ENCODE measurements at regions not wholly inside any gene's neighbourhood (a gene's known extent, or its start where the extent isn't known, plus 50 kb on each side); places are given as distances from the start of the nearest gene placed in this dataset.

DNA sequence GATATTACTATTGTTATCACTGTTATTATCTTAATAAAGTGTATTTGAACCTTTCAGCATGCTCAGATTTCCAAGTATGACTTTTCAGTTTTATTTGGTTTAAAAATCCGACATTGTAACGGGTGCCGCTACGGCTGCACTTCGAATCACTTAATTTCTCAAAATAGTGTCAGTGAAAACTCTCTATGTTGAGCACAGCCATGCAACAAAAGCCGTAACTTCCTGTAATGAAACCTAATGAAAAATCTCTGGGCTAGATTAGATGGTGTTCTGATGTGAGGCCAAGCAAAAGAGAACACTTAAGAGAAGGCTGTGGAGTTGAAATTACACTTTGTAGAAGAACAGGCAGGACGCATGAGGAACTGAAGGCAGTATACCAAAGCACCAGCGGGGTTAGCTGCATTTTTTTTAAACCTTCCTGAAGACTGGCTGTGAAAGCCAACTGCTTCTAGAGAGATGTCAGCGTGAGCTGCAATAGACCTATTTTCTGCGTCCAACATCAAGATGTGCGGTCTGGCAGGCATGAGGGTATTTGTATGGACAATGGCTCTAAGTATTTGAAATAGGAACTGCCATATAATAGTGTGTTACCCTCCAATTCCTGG is 1545.0 kb upstream of the GOT2 start:
- Histone ChIP-seq H4K20me1 (ENCODE audit: insufficient read depth) (no peaks in the 10 kb centered on the region), H2AFZ (no peak overlapping the region), H3K27me3 (replicated peaks; ENCODE audit: insufficient read depth) (no peaks in the 10 kb centered on the region), H3K79me2 (ENCODE audit: insufficient read depth) (no peaks in the 10 kb centered on the region), H3K4me2 (ENCODE audit: unreplicated experiment) (no peak overlapping the region), H3K27ac (no peak overlapping the region), H3F3A (ENCODE audit: insufficient read depth) (no peaks in the 10 kb centered on the region), H3K9me2 (ENCODE audit: insufficient read depth) (no peaks in the 10 kb centered on the region), H3K4me3 (no peak overlapping the region), H3K4me1 (ENCODE audit: insufficient read depth) (no peaks in the 10 kb centered on the region), H3K9me3 (ENCODE audit: low read depth) (no peaks in the 10 kb centered on the region), H3K36me3 (ENCODE audit: low read depth) (no peaks in the 10 kb centered on the region), H3K9ac (no peak overlapping the region)
- in situ Hi-C loops (cut with MboI) = no loop called here
- TF ChIP-seq EZH2phosphoT487 (IDR thresholded peaks at IDR 0.05; ENCODE audit: insufficient read depth, low read depth) (no peak), EZH2 (IDR thresholded peaks at IDR 0.05; ENCODE audit: insufficient read depth, poor library complexity, severe bottlenecking) (no peak)
- DNase-seq = no peak
- 20 to 21% methylated on average over 11 of the region's 11 CpGs for WGBS, 2 experiments (ENCODE audit: low coverage in 1 of 2, low lambda C conversion rate in 2 of 2, missing lambda C conversion rate in 2 of 2)

DNA sequence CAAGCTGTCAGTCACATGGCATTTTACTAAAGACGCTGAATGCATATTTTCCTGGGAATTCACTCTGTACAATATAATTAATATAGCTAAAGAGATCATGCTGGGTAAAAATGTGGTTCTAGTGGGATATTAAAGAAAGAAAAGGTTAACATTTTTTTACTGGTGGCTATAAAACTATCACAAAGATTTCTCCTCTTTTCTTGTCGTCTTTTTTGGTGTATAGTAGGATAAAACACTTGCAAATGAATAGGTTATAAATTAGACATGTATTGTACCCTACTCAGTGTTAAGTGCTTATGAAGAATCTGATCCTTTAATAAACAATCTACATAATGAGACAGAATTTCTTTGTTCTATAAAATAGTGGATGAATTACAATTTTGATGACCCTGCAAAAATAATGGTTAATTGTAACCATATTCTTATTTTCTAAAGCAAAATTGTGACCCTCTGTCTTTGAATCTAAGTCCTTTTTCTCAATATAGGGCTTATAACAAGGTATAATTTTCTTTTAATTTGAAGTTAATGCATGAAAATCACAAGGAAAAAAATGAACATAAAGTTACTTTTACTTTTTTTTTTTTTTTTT is 1540.4 kb upstream of the GOT2 start:
- Histone ChIP-seq H4K20me1 (ENCODE audit: insufficient read depth) (no peaks in the 10 kb centered on the region), H3F3A (ENCODE audit: insufficient read depth) (no peaks in the 10 kb centered on the region), H2AFZ (no peak overlapping the region), H3K27ac (no peak overlapping the region), H3K4me1 (ENCODE audit: insufficient read depth) (no peaks in the 10 kb centered on the region), H3K9me3 (ENCODE audit: low read depth) (no peaks in the 10 kb centered on the region), H3K79me2 (ENCODE audit: insufficient read depth) (no peaks in the 10 kb centered on the region), H3K9me2 (ENCODE audit: insufficient read depth) (no peaks in the 10 kb centered on the region), H3K36me3 (ENCODE audit: low read depth) (no peaks in the 10 kb centered on the region), H3K4me2 (ENCODE audit: unreplicated experiment) (no peak overlapping the region), H3K27me3 (replicated peaks; ENCODE audit: insufficient read depth) (no peaks in the 10 kb centered on the region), H3K9ac (no peak overlapping the region), H3K4me3 (no peak overlapping the region)
- in situ Hi-C loops (cut with MboI) = no loop called here
- 10 to 16% methylated on average over 2 of the region's 2 CpGs for WGBS, 2 experiments (ENCODE audit: low coverage in 1 of 2, low lambda C conversion rate in 2 of 2, missing lambda C conversion rate in 2 of 2)
- TF ChIP-seq EZH2 (IDR thresholded peaks at IDR 0.05; ENCODE audit: insufficient read depth, poor library complexity, severe bottlenecking) (no peak), EZH2phosphoT487 (IDR thresholded peaks at IDR 0.05; ENCODE audit: insufficient read depth, low read depth) (no peak)
- DNase-seq = no peak

DNA sequence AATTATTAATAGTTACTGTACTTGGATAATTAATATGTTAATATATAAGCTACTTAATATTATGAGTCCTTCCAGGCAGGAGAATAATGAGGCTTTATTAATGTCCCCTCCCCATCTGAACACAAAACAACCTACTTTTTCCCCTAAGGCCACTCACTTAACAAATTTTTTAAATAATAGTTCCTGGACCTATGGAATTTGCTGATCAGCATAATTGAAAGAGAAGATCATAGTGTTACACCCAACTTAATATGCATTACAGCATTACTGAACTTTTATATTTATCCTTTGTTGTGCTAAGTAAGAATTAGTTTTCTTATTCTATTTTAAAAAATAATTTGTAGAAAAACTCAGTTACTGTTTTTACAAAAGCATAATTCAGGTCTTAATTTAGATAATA is 1537.7 kb upstream of the GOT2 start:
- no peaks in the 10 kb centered on the region for H3F3A ChIP-seq (ENCODE audit: insufficient read depth)
- no peak overlapping the region for H2AFZ ChIP-seq
- TF ChIP-seq EZH2 (IDR thresholded peaks at IDR 0.05; ENCODE audit: insufficient read depth, poor library complexity, severe bottlenecking) = no peak
- TF ChIP-seq EZH2phosphoT487 (IDR thresholded peaks at IDR 0.05; ENCODE audit: insufficient read depth, low read depth) = no peak

DNA sequence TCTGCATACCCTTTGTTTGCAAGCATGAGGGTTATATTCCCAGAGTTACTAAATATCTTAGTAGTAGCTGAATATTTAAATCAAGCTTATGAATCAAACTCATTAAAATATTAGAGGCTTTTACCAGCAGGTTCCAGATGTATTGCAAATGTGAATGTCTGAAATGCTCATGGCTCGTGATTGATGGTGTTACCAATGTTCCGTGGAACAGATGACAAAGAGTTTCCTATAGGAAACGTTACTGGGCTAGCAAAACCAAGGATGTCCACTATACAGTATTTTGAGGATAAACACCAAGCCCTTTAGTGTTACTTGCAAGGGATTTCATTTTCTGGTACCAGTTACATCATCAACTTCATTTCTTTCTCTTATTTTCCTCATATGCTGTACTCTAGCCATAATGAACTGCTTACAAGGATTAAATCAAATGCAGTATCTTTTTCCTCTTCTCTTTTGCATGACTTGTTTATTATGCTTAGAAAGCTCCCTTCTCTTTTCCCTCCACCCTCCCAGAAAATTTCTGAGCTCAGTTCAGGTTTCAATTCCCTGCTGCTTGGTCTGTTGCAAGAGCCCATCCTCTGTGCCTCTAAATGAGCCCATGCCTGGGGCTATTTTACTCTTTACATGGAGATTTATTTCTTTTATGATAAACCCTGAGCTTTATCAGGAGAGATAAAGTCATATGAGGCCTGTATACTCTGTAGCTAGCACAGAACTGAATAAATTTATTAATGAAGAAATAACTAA is 1537.1 kb upstream of the GOT2 start:
- H3K4me3 ChIP-seq = no peak overlapping the region
- no peaks in the 10 kb centered on the region for H3K4me1 ChIP-seq (ENCODE audit: insufficient read depth)
- no peak overlapping the region for H3K4me2 ChIP-seq (ENCODE audit: unreplicated experiment)
- no peak overlapping the region for H2AFZ ChIP-seq
- H3K36me3 ChIP-seq (ENCODE audit: low read depth) = no peaks in the 10 kb centered on the region
- H3K27me3 ChIP-seq (replicated peaks; ENCODE audit: insufficient read depth) = no peaks in the 10 kb centered on the region
- in situ Hi-C loops (cut with MboI) = no loop called here
- WGBS, 2 experiments (ENCODE audit: low coverage in 1 of 2, low lambda C conversion rate in 2 of 2, missing lambda C conversion rate in 2 of 2) = 5 to 10% methylated on average over 3 of the region's 3 CpGs
- no peaks in the 10 kb centered on the region for H3K9me2 ChIP-seq (ENCODE audit: insufficient read depth)
- H3K27ac ChIP-seq = no peak overlapping the region
- no peak overlapping the region for H3K9ac ChIP-seq
- no peaks in the 10 kb centered on the region for H3K79me2 ChIP-seq (ENCODE audit: insufficient read depth)
- H3K9me3 ChIP-seq (ENCODE audit: low read depth) = no peaks in the 10 kb centered on the region
- no peaks in the 10 kb centered on the region for H3F3A ChIP-seq (ENCODE audit: insufficient read depth)
- no peaks in the 10 kb centered on the region for H4K20me1 ChIP-seq (ENCODE audit: insufficient read depth)
- no peak for TF ChIP-seq EZH2phosphoT487 (IDR thresholded peaks at IDR 0.05; ENCODE audit: insufficient read depth, low read depth)
- no peak for DNase-seq

More for the DNA sequence above, 1537.7 kb upstream of the GOT2 start:
- Histone ChIP-seq H3K4me3 (no peak overlapping the region), H3K9me3 (ENCODE audit: low read depth) (no peaks in the 10 kb centered on the region), H3K79me2 (ENCODE audit: insufficient read depth) (no peaks in the 10 kb centered on the region), H3K36me3 (ENCODE audit: low read depth) (no peaks in the 10 kb centered on the region), H3K27me3 (replicated peaks; ENCODE audit: insufficient read depth) (no peaks in the 10 kb centered on the region), H3K27ac (no peak overlapping the region), H3K4me2 (ENCODE audit: unreplicated experiment) (no peak overlapping the region), H3K9me2 (ENCODE audit: insufficient read depth) (no peaks in the 10 kb centered on the region), H3K9ac (no peak overlapping the region), H4K20me1 (ENCODE audit: insufficient read depth) (no peaks in the 10 kb centered on the region), H3K4me1 (ENCODE audit: insufficient read depth) (no peaks in the 10 kb centered on the region)
- DNase-seq = no peak
- in situ Hi-C loops (cut with MboI) = no loop called here
